ENCODE measurements at regions not wholly inside any gene's neighbourhood (a gene's known extent, or its start where the extent isn't known, plus 50 kb on each side); places are given as distances from the start of the nearest gene placed in this dataset.

GRCh38 chr15:99464137-99464536 lies 101.6 kb upstream of the MEF2A start:
- no peak for TF ChIP-seq CTCF (IDR thresholded peaks at IDR 0.05)
- TF ChIP-seq POLR2A (IDR thresholded peaks at IDR 0.05) = no peak
